GM12878 (cell line): ENCODE measurements at regions not wholly inside any gene's neighbourhood (a gene's known extent, or its start where the extent isn't known, plus 50 kb on each side); places are given as distances from the start of the nearest gene placed in this dataset.

Experiments
- ATAC-seq: fragments of 200-7000 bp; cut with Tn5 transposase; 3 replicates; pipeline ENCODE4 v1.9.1; 2020; ENCODE audit warnings: mild to moderate bottlenecking, moderate library complexity
- BruUV-seq: library from RNA; stranded (reverse); fragments of 400-500 nt; replicated peaks from 2 replicates; lab custom pipeline; 2021; lab: Mats Ljungman, UMichigan
- CTCF ChIA-PET: fragments of 300-600 bp; sonication (Branson Sonifier 250); formaldehyde crosslinking; extraction: SDS; loops from one replicate; lab custom pipeline; 2021; ENCODE audit warnings: inconsistent platforms; lab: Yijun Ruan, JAX
- POLR2A ChIA-PET: fragments of 350-600 bp; formaldehyde crosslinking; extraction: SDS; loops from one replicate; lab custom pipeline; 2021; ENCODE audit warnings: inconsistent platforms; lab: Charles Lee
- RAD21 ChIA-PET: fragments of 300-600 bp; sonication (Branson Sonifier 250); formaldehyde crosslinking; loops from one replicate; lab custom pipeline; 2023; ENCODE audit warnings: antibody characterized with exemption; ENCODE audit not compliant: unreplicated experiment; lab: Charles Lee
- SMC1A ChIA-PET: fragments of 300-600 bp; sonication (Branson Sonifier 250); formaldehyde crosslinking; loops from one replicate; lab custom pipeline; 2023; ENCODE audit not compliant: unreplicated experiment, uncharacterized antibody; lab: Charles Lee
- DNase-seq: peaks from one replicate; pipeline ENCODE4 v3.0.0-alpha.2; 2011; ENCODE audit warnings: low read depth, low spot score
- FAIRE-seq: peaks from 3 replicates; lab custom pipeline; 2011; peaks lifted over from hg19 to GRCh38; lab: Jason Lieb, UNC
- H2AFZ ChIP-seq: 2 replicates; pipeline ENCODE4 v1.6.0; 2011; ENCODE audit warnings: low read depth, low read length, control low read depth; ENCODE audit not compliant: control insufficient read depth
- H3K27ac ChIP-seq: 2 replicates; pipeline ENCODE4 v1.5.1; 2011; ENCODE audit warnings: control low read depth; ENCODE audit not compliant: control insufficient read depth, insufficient read depth
- H3K27me3 ChIP-seq, 2 experiments: replicated peaks in 1 of 2; 2 replicates each; pipeline versions ENCODE4 v1.6.0 to v1.6.1; 2011; ENCODE audit warnings: low read length in 1 of 2; ENCODE audit not compliant: control insufficient read depth in 2 of 2, insufficient read depth in 2 of 2
- H3K36me3 ChIP-seq, 2 experiments: 2 replicates each; pipeline ENCODE4 v1.5.1; 2011; ENCODE audit warnings: low read length in 1 of 2; ENCODE audit not compliant: control insufficient read depth in 2 of 2, insufficient read depth in 2 of 2
- H3K4me1 ChIP-seq: 2 replicates; pipeline ENCODE4 v1.6.1; 2011; ENCODE audit warnings: mild to moderate bottlenecking, low read length, moderate library complexity, mixed read lengths; ENCODE audit not compliant: control insufficient read depth, insufficient read depth
- H3K4me2 ChIP-seq: 2 replicates; pipeline ENCODE4 v1.6.0; 2011; ENCODE audit warnings: control low read depth; ENCODE audit not compliant: control insufficient read depth, insufficient read depth
- H3K4me3 ChIP-seq: fragments of 200-600 bp; sonication (generic); 2 replicates; pipeline ENCODE4 v1.5.1; 2016
- H3K79me2 ChIP-seq: 2 replicates; pipeline ENCODE4 v1.6.0; 2011; ENCODE audit warnings: low read length; ENCODE audit not compliant: control insufficient read depth, insufficient read depth
- H3K9ac ChIP-seq: 2 replicates; pipeline ENCODE4 v1.8.0; 2011; ENCODE audit warnings: low read length, control low read depth, mixed read lengths; ENCODE audit not compliant: control insufficient read depth, insufficient read depth
- H3K9me3 ChIP-seq: replicated peaks from 3 replicates; pipeline ENCODE4 v1.5.1; 2011; ENCODE audit warnings: mild to moderate bottlenecking, low read length; ENCODE audit not compliant: control insufficient read depth, insufficient read depth
- H4K20me1 ChIP-seq: 2 replicates; pipeline ENCODE4 v1.6.0; 2011; ENCODE audit not compliant: control insufficient read depth, insufficient read depth
- BCL3 ChIP-seq: IDR thresholded peaks from 2 replicates; pipeline ENCODE4 v1.6.1; 2011; ENCODE audit warnings: borderline replicate concordance, low read depth, mild to moderate bottlenecking, moderate library complexity, low read length; ENCODE audit not compliant: insufficient read depth, poor library complexity, severe bottlenecking
- ESRRA ChIP-seq: IDR thresholded peaks from 2 replicates; pipeline ENCODE4 v1.6.1; 2012; ENCODE audit warnings: mild to moderate bottlenecking, low read length, improper control_type of control experiment
- HDAC2 ChIP-seq: fragments of 200-600 bp; sonication (generic); IDR thresholded peaks from 2 replicates; pipeline ENCODE4 v1.6.1; 2017
- JUNB ChIP-seq: IDR thresholded peaks from 2 replicates; pipeline ENCODE4 v1.6.1; 2016; ENCODE audit warnings: antibody characterized with exemption, mild to moderate bottlenecking
- MEF2B ChIP-seq: fragments of 450-650 bp; IDR thresholded peaks from 2 replicates; pipeline ENCODE4 v1.6.1; 2018; ENCODE audit warnings: mild to moderate bottlenecking, moderate library complexity; ENCODE audit not compliant: partially characterized antibody, poor library complexity, severe bottlenecking
- MTA3 ChIP-seq: IDR thresholded peaks from 2 replicates; pipeline ENCODE4 v1.6.1; 2012; ENCODE audit warnings: low read length, inconsistent platforms, borderline replicate concordance
- MYC ChIP-seq: IDR thresholded peaks from 2 replicates; pipeline ENCODE4 v1.6.1; 2011; ENCODE audit warnings: mild to moderate bottlenecking, low read length, moderate library complexity, inconsistent platforms; ENCODE audit not compliant: insufficient read depth, insufficient replicate concordance, insufficient read length, severe bottlenecking
- NBN ChIP-seq: fragments of 450-650 bp; IDR thresholded peaks from 2 replicates; pipeline ENCODE4 v1.6.1; 2016
- NFYA ChIP-seq: IDR thresholded peaks from 2 replicates; pipeline ENCODE4 v1.6.1; 2011; ENCODE audit warnings: low read depth, mild to moderate bottlenecking, low read length, improper control_type of control experiment, borderline replicate concordance
- NFYB ChIP-seq: IDR thresholded peaks from 2 replicates; pipeline ENCODE4 v1.6.1; 2011; ENCODE audit warnings: low read depth, mild to moderate bottlenecking, low read length, improper control_type of control experiment, moderate library complexity; ENCODE audit not compliant: insufficient read depth
- NR2F1 ChIP-seq: fragments of 450-650 bp; conservative IDR thresholded peaks from 2 replicates; pipeline ENCODE4 v1.6.1; 2017; ENCODE audit warnings: mild to moderate bottlenecking
- NRF1 ChIP-seq: conservative IDR thresholded peaks from 2 replicates; pipeline ENCODE4 v1.6.1; 2011; ENCODE audit warnings: mild to moderate bottlenecking, low read depth, low read length, improper control_type of control experiment
- RUNX3 ChIP-seq: IDR thresholded peaks from 2 replicates; pipeline ENCODE4 v1.6.1; 2012; ENCODE audit warnings: low read length, inconsistent platforms
- SIN3A ChIP-seq: IDR thresholded peaks from 2 replicates; pipeline ENCODE4 v1.6.1; 2012; ENCODE audit warnings: low read depth, low read length, improper control_type of control experiment
- SPI1 ChIP-seq: IDR thresholded peaks from 2 replicates; pipeline ENCODE4 v1.6.1; 2011; ENCODE audit warnings: low read depth, mild to moderate bottlenecking, low read length, moderate library complexity, borderline replicate concordance; ENCODE audit not compliant: insufficient read depth
- SUPT20H ChIP-seq: IDR thresholded peaks from 2 replicates; pipeline ENCODE4 v1.6.1; 2011; ENCODE audit warnings: low read depth, mild to moderate bottlenecking, low read length, moderate library complexity, borderline replicate concordance; ENCODE audit not compliant: control insufficient read depth
- TCF7 ChIP-seq: IDR thresholded peaks from 2 replicates; pipeline ENCODE4 v1.6.1; 2014; ENCODE audit warnings: antibody characterized with exemption, borderline replicate concordance
- WGBS: methylation state at CpG from one replicate; pipeline ENCODE4 v1.1.6; 2016; ENCODE audit warnings: low lambda C conversion rate; ENCODE audit not compliant: insufficient replicate concordance, insufficient coverage; ENCODE audit errors: missing lambda C conversion rate; 5-methylcytosine and 5-hydroxymethylcytosine counted together
- in situ Hi-C: fragments of 300-500 bp; cut with MboI; formaldehyde crosslinking; loops from 9 replicates; pipeline ENCODE4 v1.14.3; 2018; ENCODE audit warnings: mixed read lengths
- intact Hi-C: fragments of 100-400 bp; cut with micrococcal nuclease; formaldehyde crosslinking; loops from one replicate; pipeline ENCODE4 v1.14.2; 2022; ENCODE audit not compliant: unreplicated experiment

GRCh38 chr3:144865948-144866347 lies 894.3 kb downstream of the DIPK2A start (continued):
- no peak for TF ChIP-seq SPI1

GRCh38 chr3:144866476-144866875 lies 894.9 kb downstream of the DIPK2A start:
- H3K4me2 ChIP-seq = no peak overlapping the region
- no peaks in the 10 kb centered on the region for H4K20me1 ChIP-seq
- no peaks in the 10 kb centered on the region for H3K79me2 ChIP-seq
- DNase-seq = no peak
- 0% methylated on average over 2 of the region's 2 CpGs for WGBS
- BruUV-seq = no TSS peak
- no peak overlapping the region for H3K27ac ChIP-seq
- POLR2A ChIA-PET = no interaction called here
- no peak overlapping the region for H3K9ac ChIP-seq
- H2AFZ ChIP-seq = no peak overlapping the region
- in situ Hi-C loops (no loop called here), intact Hi-C loops (no loop called here)
- TF ChIP-seq MEF2B = no peak
- no peak for TF ChIP-seq ESRRA
- TF ChIP-seq NRF1 = no peak
- TF ChIP-seq NFYB = no peak
- no peaks in the 10 kb centered on the region for H3K36me3 ChIP-seq
- CTCF ChIA-PET = no interaction called here
- ATAC-seq = no peak
- H3K27me3 ChIP-seq = no peaks in the 10 kb centered on the region
- H3K4me3 ChIP-seq = no peak overlapping the region
- H3K4me1 ChIP-seq = no peaks in the 10 kb centered on the region
- SMC1A ChIA-PET = no interaction called here
- FAIRE-seq = no peak
- no peaks in the 10 kb centered on the region for H3K9me3 ChIP-seq
- RAD21 ChIA-PET = no interaction called here

- Histone ChIP-seq H3K79me2 (no peaks in the 10 kb centered on the region), H3K4me3 (no peak overlapping the region), H3K4me2 (no peak overlapping the region), H4K20me1 (no peaks in the 10 kb centered on the region), H3K27me3 (no peaks in the 10 kb centered on the region), H3K9me3 (no peaks in the 10 kb centered on the region), H2AFZ (no peak overlapping the region), H3K4me1 (no peaks in the 10 kb centered on the region), H3K9ac (no peak overlapping the region), H3K36me3 (no peaks in the 10 kb centered on the region), H3K27ac (no peak overlapping the region)
- ChIA-PET CTCF (interaction anchor here (1.0 kb wide), 1 partner anchor 21 kb away, joined by 3 read pairs; no protein-coding TSS in a partner anchor), RAD21 (interaction anchor here (0.6 kb wide), 1 partner anchor 79 kb away, joined by 3 read pairs; no protein-coding TSS in a partner anchor), POLR2A (no interaction called here), SMC1A (no interaction called here)
- intact Hi-C loops = no loop called here
- no TSS peak for BruUV-seq
- no peak for DNase-seq
- TF ChIP-seq SUPT20H (no peak), HDAC2 (no peak), BCL3 (no peak), SIN3A (no peak), MTA3 (no peak), NBN (no peak), JUNB (no peak), NR2F1 (no peak), NFYA (no peak), MYC (no peak), TCF7 (no peak), RUNX3 (no peak)
- in situ Hi-C loops = no loop called here
- no peak for FAIRE-seq
- ATAC-seq = no peak
Measured at GRCh38 chr3:144868506-144868905, 896.9 kb downstream of the DIPK2A start.
